ENCODE measurements at regions not wholly inside any gene's neighbourhood (a gene's known extent, or its start where the extent isn't known, plus 50 kb on each side); places are given as distances from the start of the nearest gene placed in this dataset.

GRCh38 chr2:22855081-22855480 is 529.9 kb upstream of the KLHL29 start:
- CTCF ChIA-PET: no interaction called here
- H3K4me3 ChIP-seq (ENCODE audit: low read depth, low read length): no peak overlapping the region
- H3K36me3 ChIP-seq (ENCODE audit: control insufficient read depth in 2 of 2, insufficient read depth in 1 of 2, low read length in 2 of 2): no peaks in the 10 kb centered on the region
- no peak for TF ChIP-seq ZSCAN16 (tag by site-specific recombination; IDR thresholded peaks at IDR 0.05)
- TF ChIP-seq EGR2 (tag by site-specific recombination; IDR thresholded peaks at IDR 0.05; ENCODE audit: low read depth): no peak
- no peak for TF ChIP-seq INSM2 (tag by site-specific recombination; IDR thresholded peaks at IDR 0.05)
- no peak for TF ChIP-seq ZNF175 (tag by site-specific recombination; IDR thresholded peaks at IDR 0.05)
- TF ChIP-seq ZNF335 (tag by site-specific recombination; conservative IDR thresholded peaks at IDR 0.05): no peak
- TF ChIP-seq ZNF416 (tag by site-specific recombination; IDR thresholded peaks at IDR 0.05): no peak
- no peak for TF ChIP-seq ZNF585B (tag by site-specific recombination; IDR thresholded peaks at IDR 0.05)
- no peak overlapping the region for H3K27ac ChIP-seq (ENCODE audit: extremely low read depth, low read depth, low read length)
- H3K9me3 ChIP-seq (ENCODE audit: control insufficient read depth, insufficient read depth, low read depth, low read length): no peaks in the 10 kb centered on the region
- POLR2A ChIA-PET: no interaction called here
- no peaks in the 10 kb centered on the region for H3K4me1 ChIP-seq (ENCODE audit: control insufficient read depth, insufficient read depth, low read length)

GRCh38 chr2:22855761-22856184 is 529.2 kb upstream of the KLHL29 start:
- Histone ChIP-seq H3K9me3 (ENCODE audit: control insufficient read depth, insufficient read depth, low read depth, low read length) (no peaks in the 10 kb centered on the region), H3K4me1 (ENCODE audit: control insufficient read depth, insufficient read depth, low read length) (no peaks in the 10 kb centered on the region), H3K27ac (ENCODE audit: extremely low read depth, low read depth, low read length) (no peak overlapping the region), H3K4me3 (ENCODE audit: low read depth, low read length) (no peak overlapping the region), H3K36me3 (ENCODE audit: control insufficient read depth in 2 of 2, insufficient read depth in 1 of 2, low read length in 2 of 2) (no peaks in the 10 kb centered on the region)
- ChIA-PET CTCF (no interaction called here), POLR2A (no interaction called here)
- no peak for TF ChIP-seq YY2 (tag by site-specific recombination; IDR thresholded peaks at IDR 0.05)
- no peak for TF ChIP-seq ZSCAN5A (tag by site-specific recombination; IDR thresholded peaks at IDR 0.05)
- no peak for TF ChIP-seq ZIC2 (tag by site-specific recombination; IDR thresholded peaks at IDR 0.05)
- TF ChIP-seq ZNF394 (tag by site-specific recombination; IDR thresholded peaks at IDR 0.05; ENCODE audit: borderline replicate concordance): no peak
- TF ChIP-seq ZNF112 (tag by site-specific recombination; IDR thresholded peaks at IDR 0.05): no peak
- TF ChIP-seq ZNF626 (tag by site-specific recombination; IDR thresholded peaks at IDR 0.05): no peak
- no peak for TF ChIP-seq ZNF16 (tag by site-specific recombination; IDR thresholded peaks at IDR 0.05; ENCODE audit: low read depth)
- TF ChIP-seq BCL11B (tag by site-specific recombination; IDR thresholded peaks at IDR 0.05; ENCODE audit: low read depth): no peak
- TF ChIP-seq ZNF623 (tag by site-specific recombination; IDR thresholded peaks at IDR 0.05): no peak
- no peak for TF ChIP-seq ZNF302 (tag by site-specific recombination; IDR thresholded peaks at IDR 0.05; ENCODE audit: low read depth)
- no peak for TF ChIP-seq ZNF747 (tag by site-specific recombination; IDR thresholded peaks at IDR 0.05)
- no peak for TF ChIP-seq OSR2 (tag by site-specific recombination; IDR thresholded peaks at IDR 0.05)
- no peak for TF ChIP-seq TRIM28 (IDR thresholded peaks at IDR 0.05; ENCODE audit: borderline replicate concordance, low read length)
- no peak for TF ChIP-seq ZNF561 (tag by site-specific recombination; IDR thresholded peaks at IDR 0.05; ENCODE audit: borderline replicate concordance)
- no peak for TF ChIP-seq ZNF701 (tag by site-specific recombination; IDR thresholded peaks at IDR 0.05)
- TF ChIP-seq ZNF544 (tag by site-specific recombination; IDR thresholded peaks at IDR 0.05): no peak

- ChIA-PET CTCF (no interaction called here), POLR2A (no interaction called here)
- Histone ChIP-seq H3K9me3 (ENCODE audit: control insufficient read depth, insufficient read depth, low read depth, low read length) (no peaks in the 10 kb centered on the region), H3K36me3 (ENCODE audit: control insufficient read depth in 2 of 2, insufficient read depth in 1 of 2, low read length in 2 of 2) (no peaks in the 10 kb centered on the region), H3K4me3 (ENCODE audit: low read depth, low read length) (no peak overlapping the region), H3K27ac (ENCODE audit: extremely low read depth, low read depth, low read length) (no peak overlapping the region), H3K4me1 (ENCODE audit: control insufficient read depth, insufficient read depth, low read length) (no peaks in the 10 kb centered on the region)
- TF ChIP-seq ZBTB48 (tag by site-specific recombination; IDR thresholded peaks at IDR 0.05) (no peak), ZSCAN16 (tag by site-specific recombination; IDR thresholded peaks at IDR 0.05) (no peak), ZNF837 (tag by site-specific recombination; IDR thresholded peaks at IDR 0.05) (no peak), ELK4 (IDR thresholded peaks at IDR 0.05; ENCODE audit: borderline replicate concordance, low read depth, low read length) (no peak), ZNF623 (tag by site-specific recombination; IDR thresholded peaks at IDR 0.05) (no peak), ZNF785 (tag by site-specific recombination; IDR thresholded peaks at IDR 0.05) (no peak), ZFP37 (tag by site-specific recombination; IDR thresholded peaks at IDR 0.05) (no peak), ZNF2 (tag by site-specific recombination; IDR thresholded peaks at IDR 0.05) (no peak), ZBTB26 (tag by site-specific recombination; optimal IDR thresholded peaks at IDR 0.05) (no peak)
These were observed 517.0 kb upstream of the KLHL29 start for GRCh38 chr2:22867973-22868372.

Data from HEK293 (cell line).